ENCODE measurements at regions not wholly inside any gene's neighbourhood (a gene's known extent, or its start where the extent isn't known, plus 50 kb on each side); places are given as distances from the start of the nearest gene placed in this dataset.

- H3K27me3 ChIP-seq, result no peaks in the 10 kb centered on the region
- no peak overlapping the region for H3K27ac ChIP-seq
- no peak for ATAC-seq
- intact Hi-C loops (cut with DNase I), result no loop called here
- TF ChIP-seq CTCF (IDR thresholded peaks at IDR 0.05), result no peak
- H3K9me3 ChIP-seq, result peaks cover 0 to 5% of the 10 kb centered on the region in 2 donors
- DNase-seq, result no peak
- H3K4me1 ChIP-seq, result no peaks in the 10 kb centered on the region
- H3K36me3 ChIP-seq, result no peaks in the 10 kb centered on the region
- H3K4me3 ChIP-seq, result no peak overlapping the region
Observed at GRCh38 chr10:111865550-111865949, 318.0 kb downstream of the GPAM start.

- Histone ChIP-seq H3K36me3 (no peaks in the 10 kb centered on the region), H3K4me1 (no peaks in the 10 kb centered on the region), H3K27me3 (no peaks in the 10 kb centered on the region), H3K27ac (no peak overlapping the region), H3K9me3 (peaks cover 0 to 5% of the 10 kb centered on the region in 2 donors), H3K4me3 (no peak overlapping the region)
- DNase-seq, result no peak
- TF ChIP-seq CTCF (IDR thresholded peaks at IDR 0.05), result no peak
- ATAC-seq, result no peak
- intact Hi-C loops (cut with DNase I), result no loop called here
Observed at GRCh38 chr10:111871458-111871857, 312.1 kb downstream of the GPAM start.

GRCh38 chr10:111872591-111872990, 311.0 kb downstream of the GPAM start:
- Histone ChIP-seq H3K9me3 (peaks cover 0 to 7% of the 10 kb centered on the region in 2 donors), H3K36me3 (no peaks in the 10 kb centered on the region), H3K4me3 (no peak overlapping the region), H3K27me3 (no peaks in the 10 kb centered on the region), H3K4me1 (no peaks in the 10 kb centered on the region), H3K27ac (no peak overlapping the region)
- intact Hi-C loops (cut with DNase I), result no loop called here
- ATAC-seq (no peak), DNase-seq (no peak)
- TF ChIP-seq CTCF (IDR thresholded peaks at IDR 0.05), result no peak

- Histone ChIP-seq H3K27me3 (no peaks in the 10 kb centered on the region), H3K36me3 (no peaks in the 10 kb centered on the region), H3K27ac (no peak overlapping the region), H3K9me3 (peaks cover 0 to 7% of the 10 kb centered on the region in 2 donors), H3K4me1 (no peaks in the 10 kb centered on the region), H3K4me3 (no peak overlapping the region)
- intact Hi-C loops (cut with DNase I), result no loop called here
- TF ChIP-seq CTCF (IDR thresholded peaks at IDR 0.05), result no peak
- ATAC-seq (no peak), DNase-seq (no peak)
Observed at GRCh38 chr10:111873041-111873440, 310.5 kb downstream of the GPAM start.

- H3K36me3 ChIP-seq, result no peaks in the 10 kb centered on the region
- no peak overlapping the region for H3K4me3 ChIP-seq
- H3K4me1 ChIP-seq, result no peaks in the 10 kb centered on the region
- no peak overlapping the region for H3K27ac ChIP-seq
- no peaks in the 10 kb centered on the region for H3K27me3 ChIP-seq
- peaks cover 0 to 7% of the 10 kb centered on the region in 2 donors for H3K9me3 ChIP-seq
- ATAC-seq, result no peak
- DNase-seq, result no peak
- intact Hi-C loops (cut with DNase I), result no loop called here
- TF ChIP-seq CTCF (IDR thresholded peaks at IDR 0.05), result no peak
Observed at GRCh38 chr10:111873621-111874135, 309.9 kb downstream of the GPAM start.
